Liver (tissue), 7 donors: ENCODE measurements at regions not wholly inside any gene's neighbourhood (a gene's known extent, or its start where the extent isn't known, plus 50 kb on each side); places are given as distances from the start of the nearest gene placed in this dataset.

Experiments
- DNase-seq: peaks from one replicate; pipeline ENCODE4 v3.0.0-alpha.2; 2017; ENCODE audit warnings: low spot score
- H3K27ac ChIP-seq, 2 donors: one replicate each; pipeline ENCODE4 v1.7.0; 2013; ENCODE audit warnings: inconsistent platforms in 2 of 2, low read length in 2 of 2, control low read depth in 1 of 2, low read depth in 1 of 2, mild to moderate bottlenecking in 1 of 2
- H3K27me3 ChIP-seq, 4 donors: one replicate each; pipeline versions ENCODE4 v1.6.1 to v1.7.0; 2013; ENCODE audit warnings: low read length in 3 of 4, inconsistent platforms in 1 of 4, mild to moderate bottlenecking in 1 of 4, moderate library complexity in 1 of 4; ENCODE audit not compliant: control insufficient read depth in 4 of 4, insufficient read depth in 4 of 4
- H3K36me3 ChIP-seq, 4 donors: one replicate each; pipeline versions ENCODE4 v1.6.1 to v1.7.0; 2013; ENCODE audit warnings: low read length in 3 of 4, mild to moderate bottlenecking in 3 of 4, low read depth in 1 of 4, moderate library complexity in 1 of 4; ENCODE audit not compliant: control insufficient read depth in 4 of 4, insufficient read depth in 3 of 4
- H3K4me1 ChIP-seq, 4 donors: one replicate each; pipeline versions ENCODE4 v1.6.1 to v1.7.0; 2013; ENCODE audit warnings: low read length in 3 of 4, mild to moderate bottlenecking in 3 of 4, moderate library complexity in 1 of 4; ENCODE audit not compliant: control insufficient read depth in 4 of 4, insufficient read depth in 4 of 4
- H3K4me3 ChIP-seq, 3 donors: one replicate each; pipeline versions ENCODE4 v1.6.1 to v1.7.0; 2013; ENCODE audit warnings: low read length in 3 of 3, control low read depth in 1 of 3, low read depth in 1 of 3, mild to moderate bottlenecking in 1 of 3
- H3K9ac ChIP-seq, 2 donors: one replicate each; pipeline ENCODE4 v1.7.0; 2013; ENCODE audit warnings: low read length in 2 of 2, mild to moderate bottlenecking in 2 of 2, moderate library complexity in 2 of 2, control low read depth in 1 of 2, low read depth in 1 of 2
- H3K9me3 ChIP-seq, 4 donors: one replicate each; pipeline versions ENCODE4 v1.6.1 to v1.7.0; 2013; ENCODE audit warnings: low read length in 3 of 4; ENCODE audit not compliant: control insufficient read depth in 4 of 4
- FOXA1 ChIP-seq: IDR thresholded peaks from 2 replicates; pipeline ENCODE4 v1.6.1; 2016; ENCODE audit warnings: antibody characterized with exemption
- GABPA ChIP-seq, 2 donors: IDR thresholded peaks in 1 of 2; conservative IDR thresholded peaks in 1 of 2; 2 replicates each; pipeline ENCODE4 v1.6.1; 2016; ENCODE audit warnings: antibody characterized with exemption in 2 of 2, mild to moderate bottlenecking in 1 of 2, moderate library complexity in 1 of 2
- HNF4A ChIP-seq, 2 donors: conservative IDR thresholded peaks; 2 replicates each; pipeline ENCODE4 v1.6.1; 2016; ENCODE audit warnings: antibody characterized with exemption in 2 of 2, mild to moderate bottlenecking in 2 of 2
- HNF4G ChIP-seq: IDR thresholded peaks from 2 replicates; pipeline ENCODE4 v1.6.1; 2016; ENCODE audit warnings: antibody characterized with exemption
- NR2F2 ChIP-seq: IDR thresholded peaks from 2 replicates; pipeline ENCODE4 v1.6.1; 2016; ENCODE audit warnings: antibody characterized with exemption
- RAD21 ChIP-seq, 2 donors: IDR thresholded peaks; 2 replicates each; pipeline ENCODE4 v1.6.1; 2016; ENCODE audit warnings: antibody characterized with exemption in 2 of 2, mild to moderate bottlenecking in 2 of 2
- SP1 ChIP-seq: IDR thresholded peaks from 2 replicates; pipeline ENCODE4 v1.6.1; 2018; ENCODE audit warnings: antibody characterized with exemption, mild to moderate bottlenecking
- TAF1 ChIP-seq: conservative IDR thresholded peaks from 2 replicates; pipeline ENCODE4 v1.6.1; 2016; ENCODE audit warnings: antibody characterized with exemption, mild to moderate bottlenecking
- YY1 ChIP-seq: IDR thresholded peaks from 2 replicates; pipeline ENCODE4 v1.6.1; 2016; ENCODE audit warnings: antibody characterized with exemption, mild to moderate bottlenecking
- WGBS: extraction: QIAGEN DNeasy Blood & Tissue Kit; methylation state at CpG from one replicate; pipeline ENCODE4 v1.1.7; 2013; 5-methylcytosine and 5-hydroxymethylcytosine counted together
- TF ChIP-seq, protein P1 (sequence below): IDR thresholded peaks from 2 replicates; pipeline ENCODE4 v1.6.1; 2016; ENCODE audit warnings: antibody characterized with exemption
- TF ChIP-seq, protein P2 (sequence below): IDR thresholded peaks from 2 replicates; pipeline ENCODE4 v1.6.1; 2016; ENCODE audit warnings: antibody characterized with exemption, mild to moderate bottlenecking
- donor health status: healthy.
- donor health status: healthy.
- donor health status: healthy.
- donor health status: healthy.

- no peak for TF ChIP-seq HNF4A (conservative IDR thresholded peaks at IDR 0.05)
- TF ChIP-seq SP1: no peak
- TF ChIP-seq NR2F2: no peak
- TF ChIP-seq YY1: no peak
- no peak for TF ChIP-seq HNF4G
- no peak for DNase-seq
- Histone ChIP-seq H3K9ac (no peak overlapping the region), H3K4me1 (no peaks in the 10 kb centered on the region), H3K36me3 (no peaks in the 10 kb centered on the region), H3K9me3 (no peaks in the 10 kb centered on the region), H3K4me3 (no peak overlapping the region), H3K27me3 (peaks cover 0 to 5% (median 0%) of the 10 kb centered on the region in 4 donors), H3K27ac (no peak overlapping the region)
- 83% methylated on average over 2 of the region's 2 CpGs for WGBS
Measured at GRCh38 chr6:15945593-15946159, 183.2 kb upstream of the MYLIP start.

DNA sequence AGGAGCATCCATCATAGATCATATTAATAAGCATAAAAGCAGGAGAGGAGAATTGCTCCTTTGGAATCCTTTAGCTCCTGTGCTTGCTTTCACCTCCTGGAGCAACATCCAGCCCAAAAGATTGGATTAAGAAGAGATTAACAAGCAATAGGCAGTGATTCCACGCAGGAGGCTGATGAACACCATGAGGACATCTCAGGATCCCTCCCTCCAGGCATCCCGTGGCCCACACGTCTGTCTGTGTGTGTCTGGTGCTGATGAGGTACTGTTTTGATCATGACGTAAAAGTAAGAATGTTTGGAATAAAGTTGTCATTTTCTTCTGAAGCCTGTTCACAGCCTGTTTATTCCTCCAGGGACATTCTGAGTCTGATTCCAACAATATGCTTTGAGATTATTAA is 185.5 kb upstream of the MYLIP start:
- no peak overlapping the region for H3K9ac ChIP-seq
- TF ChIP-seq, protein P1, sequence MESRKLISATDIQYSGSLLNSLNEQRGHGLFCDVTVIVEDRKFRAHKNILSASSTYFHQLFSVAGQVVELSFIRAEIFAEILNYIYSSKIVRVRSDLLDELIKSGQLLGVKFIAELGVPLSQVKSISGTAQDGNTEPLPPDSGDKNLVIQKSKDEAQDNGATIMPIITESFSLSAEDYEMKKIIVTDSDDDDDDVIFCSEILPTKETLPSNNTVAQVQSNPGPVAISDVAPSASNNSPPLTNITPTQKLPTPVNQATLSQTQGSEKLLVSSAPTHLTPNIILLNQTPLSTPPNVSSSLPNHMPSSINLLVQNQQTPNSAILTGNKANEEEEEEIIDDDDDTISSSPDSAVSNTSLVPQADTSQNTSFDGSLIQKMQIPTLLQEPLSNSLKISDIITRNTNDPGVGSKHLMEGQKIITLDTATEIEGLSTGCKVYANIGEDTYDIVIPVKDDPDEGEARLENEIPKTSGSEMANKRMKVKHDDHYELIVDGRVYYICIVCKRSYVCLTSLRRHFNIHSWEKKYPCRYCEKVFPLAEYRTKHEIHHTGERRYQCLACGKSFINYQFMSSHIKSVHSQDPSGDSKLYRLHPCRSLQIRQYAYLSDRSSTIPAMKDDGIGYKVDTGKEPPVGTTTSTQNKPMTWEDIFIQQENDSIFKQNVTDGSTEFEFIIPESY: no peak
- no peak for TF ChIP-seq TAF1
- TF ChIP-seq HNF4G: no peak
- TF ChIP-seq YY1: no peak
- peaks cover 0 to 5% (median 0%) of the 10 kb centered on the region in 4 donors for H3K27me3 ChIP-seq
- no peak overlapping the region for H3K27ac ChIP-seq
- H3K36me3 ChIP-seq: no peaks in the 10 kb centered on the region
- no peaks in the 10 kb centered on the region for H3K9me3 ChIP-seq
- DNase-seq: no peak
- 87% methylated on average over 4 of the region's 4 CpGs for WGBS
- no peak overlapping the region for H3K4me3 ChIP-seq
- no peaks in the 10 kb centered on the region for H3K4me1 ChIP-seq

DNA sequence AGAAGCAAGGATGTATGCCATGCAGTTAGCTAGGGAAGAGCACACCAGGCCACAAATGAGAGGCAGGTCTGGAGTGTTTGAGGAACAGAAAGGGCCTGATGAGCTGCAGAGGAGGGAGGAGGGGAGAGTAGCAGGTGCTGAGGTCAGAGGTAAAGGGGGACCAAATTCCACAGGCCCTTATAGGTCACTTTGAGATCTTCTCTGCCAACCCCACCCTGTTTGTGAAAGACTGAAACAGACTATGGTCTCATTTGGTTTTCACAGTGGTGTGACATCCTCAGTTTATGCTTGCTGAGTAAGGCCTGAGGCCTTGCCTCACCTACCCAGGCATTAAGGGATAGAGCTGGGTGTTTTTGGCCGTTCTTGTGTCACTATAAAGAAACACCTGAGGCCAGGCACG is 187.7 kb upstream of the MYLIP start:
- H3K27ac ChIP-seq: no peak overlapping the region
- no peaks in the 10 kb centered on the region for H3K4me1 ChIP-seq
- TF ChIP-seq, protein P1: no peak
- TF ChIP-seq GABPA (IDR thresholded peaks at IDR 0.05 in 1 of 2, conservative IDR thresholded peaks at IDR 0.05 in 1 of 2) (no peak), FOXA1 (no peak), YY1 (no peak), NR2F2 (no peak), RAD21 (IDR thresholded peaks at IDR 0.05) (no peak)
- TF ChIP-seq, protein P2, sequence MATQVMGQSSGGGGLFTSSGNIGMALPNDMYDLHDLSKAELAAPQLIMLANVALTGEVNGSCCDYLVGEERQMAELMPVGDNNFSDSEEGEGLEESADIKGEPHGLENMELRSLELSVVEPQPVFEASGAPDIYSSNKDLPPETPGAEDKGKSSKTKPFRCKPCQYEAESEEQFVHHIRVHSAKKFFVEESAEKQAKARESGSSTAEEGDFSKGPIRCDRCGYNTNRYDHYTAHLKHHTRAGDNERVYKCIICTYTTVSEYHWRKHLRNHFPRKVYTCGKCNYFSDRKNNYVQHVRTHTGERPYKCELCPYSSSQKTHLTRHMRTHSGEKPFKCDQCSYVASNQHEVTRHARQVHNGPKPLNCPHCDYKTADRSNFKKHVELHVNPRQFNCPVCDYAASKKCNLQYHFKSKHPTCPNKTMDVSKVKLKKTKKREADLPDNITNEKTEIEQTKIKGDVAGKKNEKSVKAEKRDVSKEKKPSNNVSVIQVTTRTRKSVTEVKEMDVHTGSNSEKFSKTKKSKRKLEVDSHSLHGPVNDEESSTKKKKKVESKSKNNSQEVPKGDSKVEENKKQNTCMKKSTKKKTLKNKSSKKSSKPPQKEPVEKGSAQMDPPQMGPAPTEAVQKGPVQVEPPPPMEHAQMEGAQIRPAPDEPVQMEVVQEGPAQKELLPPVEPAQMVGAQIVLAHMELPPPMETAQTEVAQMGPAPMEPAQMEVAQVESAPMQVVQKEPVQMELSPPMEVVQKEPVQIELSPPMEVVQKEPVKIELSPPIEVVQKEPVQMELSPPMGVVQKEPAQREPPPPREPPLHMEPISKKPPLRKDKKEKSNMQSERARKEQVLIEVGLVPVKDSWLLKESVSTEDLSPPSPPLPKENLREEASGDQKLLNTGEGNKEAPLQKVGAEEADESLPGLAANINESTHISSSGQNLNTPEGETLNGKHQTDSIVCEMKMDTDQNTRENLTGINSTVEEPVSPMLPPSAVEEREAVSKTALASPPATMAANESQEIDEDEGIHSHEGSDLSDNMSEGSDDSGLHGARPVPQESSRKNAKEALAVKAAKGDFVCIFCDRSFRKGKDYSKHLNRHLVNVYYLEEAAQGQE: no peak
- no peak for DNase-seq
- H3K4me3 ChIP-seq: no peak overlapping the region
- H3K9me3 ChIP-seq: peaks cover 0 to 8% (median 2%) of the 10 kb centered on the region in 4 donors
- no peaks in the 10 kb centered on the region for H3K36me3 ChIP-seq
- WGBS: 90% methylated on average over 2 of the region's 2 CpGs
- no peaks in the 10 kb centered on the region for H3K27me3 ChIP-seq
- no peak overlapping the region for H3K9ac ChIP-seq
